GM18508 (cell line): ENCODE measurements at regions not wholly inside any gene's neighbourhood (a gene's known extent, or its start where the extent isn't known, plus 50 kb on each side); places are given as distances from the start of the nearest gene placed in this dataset.

ENCODE experiments used
- ATAC-seq: cut with Tn5 transposase; IDR thresholded peaks from one replicate; pipeline ENCODE4 v1.9.1; 2021; ENCODE audit warnings: moderate number of reproducible peaks; ENCODE audit not compliant: insufficient read depth, unreplicated experiment

- ATAC-seq = no peak
These were observed 531.8 kb downstream of the EFNB2 start for GRCh38 chr13:106003651-106004050.

GRCh38 chr13:106001443-106001842 lies 534.0 kb downstream of the EFNB2 start:
- no peak for ATAC-seq

GRCh38 chr13:105997581-105998550 lies 537.6 kb downstream of the EFNB2 start:
- no peak for ATAC-seq

GRCh38 chr13:105996391-105997025 lies 539.0 kb downstream of the EFNB2 start:
- no peak for ATAC-seq

GRCh38 chr13:105994340-105994739 lies 541.1 kb downstream of the EFNB2 start:
- no peak for ATAC-seq

GRCh38 chr13:105991622-105992277 lies 543.7 kb downstream of the EFNB2 start:
- no peak for ATAC-seq

- ATAC-seq = no peak
These were observed 544.3 kb downstream of the EFNB2 start for GRCh38 chr13:105991131-105991530.

- ATAC-seq = no peak
These were observed 545.1 kb downstream of the EFNB2 start for GRCh38 chr13:105990256-105990958.

- ATAC-seq = no peak
These were observed 550.8 kb downstream of the EFNB2 start for GRCh38 chr13:105984646-105985045.

GRCh38 chr13:105984236-105984635 lies 551.2 kb downstream of the EFNB2 start:
- no peak for ATAC-seq

- no peak for ATAC-seq
These were observed 553.1 kb downstream of the EFNB2 start for GRCh38 chr13:105982219-105982930.

GRCh38 chr13:105979131-105980011 lies 556.1 kb downstream of the EFNB2 start:
- no peak for ATAC-seq

GRCh38 chr13:105974380-105974779 lies 561.1 kb downstream of the EFNB2 start:
- no peak for ATAC-seq

GRCh38 chr13:105972811-105973590 lies 562.5 kb downstream of the EFNB2 start:
- ATAC-seq = no peak

- ATAC-seq = no peak
These were observed 563.1 kb downstream of the EFNB2 start for GRCh38 chr13:105972306-105972721.

GRCh38 chr13:105971738-105972137 lies 563.7 kb downstream of the EFNB2 start:
- no peak for ATAC-seq

GRCh38 chr13:105971312-105971711 lies 564.1 kb downstream of the EFNB2 start:
- no peak for ATAC-seq

GRCh38 chr13:105969761-105970160 lies 565.7 kb downstream of the EFNB2 start:
- no peak for ATAC-seq
